ENCODE measurements at regions not wholly inside any gene's neighbourhood (a gene's known extent, or its start where the extent isn't known, plus 50 kb on each side); places are given as distances from the start of the nearest gene placed in this dataset.
A peak's percentile ranks its signal among the peaks of the same experiment; 100 is the strongest.

DNA sequence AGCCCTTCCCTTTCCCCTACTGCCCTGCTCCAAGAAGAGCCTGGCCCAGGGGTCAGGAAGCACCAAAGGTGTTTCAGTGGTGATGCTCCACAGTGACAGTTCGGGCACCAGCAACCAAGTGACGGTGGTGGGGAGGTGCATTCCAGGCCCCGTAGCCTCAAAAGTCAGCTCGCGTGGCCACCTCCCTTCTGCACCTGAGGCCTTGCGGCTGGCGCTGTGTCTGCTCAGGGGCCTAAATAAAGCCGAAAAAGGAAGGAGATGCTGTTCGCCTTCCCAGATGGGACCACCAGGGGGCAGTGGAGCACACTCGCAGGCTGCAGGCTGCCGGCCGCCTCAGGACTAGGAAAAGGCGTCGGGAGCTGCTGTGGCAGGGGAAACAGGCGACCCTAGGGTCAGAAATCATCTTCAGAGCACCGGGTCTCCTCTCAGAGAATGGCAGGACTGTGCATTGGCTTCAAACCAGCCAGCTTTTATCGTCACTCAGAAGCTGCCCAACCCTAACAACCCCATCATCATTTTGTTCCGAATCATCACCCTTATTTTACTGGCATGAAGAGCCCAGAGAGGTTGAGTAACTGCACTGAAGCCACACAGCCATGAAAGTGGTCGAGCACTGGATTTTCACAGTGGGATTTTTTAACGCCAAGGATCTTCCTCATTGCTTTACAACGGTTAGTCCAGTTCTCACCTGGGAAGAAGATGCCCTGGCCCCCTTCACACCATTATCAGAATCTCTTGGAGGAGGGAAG is 213.0 kb upstream of the CELF4 start:
- peak; percentile 8 for DNase-seq

- no peak for DNase-seq
Measured at GRCh38 chr18:37769826-37770225, 204.2 kb upstream of the CELF4 start.

- DNase-seq = no peak
Measured at GRCh38 chr18:37764541-37765288, 199.1 kb upstream of the CELF4 start.

DNA sequence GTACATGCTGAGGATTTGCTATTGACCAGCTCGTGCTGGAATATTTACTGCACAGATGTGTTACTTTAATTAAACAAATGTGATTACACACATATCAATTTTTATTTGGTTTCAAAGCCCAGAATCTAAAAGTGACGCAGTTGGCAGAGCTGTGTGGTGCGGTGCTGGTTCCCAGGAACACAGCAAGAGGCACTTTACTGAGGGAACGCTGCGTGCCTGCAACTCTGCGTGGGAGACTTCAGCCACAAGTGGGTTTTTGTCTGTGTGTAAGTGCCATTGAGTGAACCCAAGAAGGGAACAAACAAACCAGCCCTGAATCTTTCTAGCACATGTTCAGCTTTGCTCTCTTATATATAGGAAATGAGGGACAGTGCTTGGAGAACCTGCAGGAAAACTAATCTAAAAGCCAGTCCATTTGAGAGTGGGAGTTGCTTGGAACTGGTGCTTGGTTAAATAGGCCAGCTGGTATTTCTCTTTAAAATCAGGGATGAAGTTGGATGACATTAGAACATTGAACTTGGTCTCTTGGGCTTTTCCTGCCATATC is 196.6 kb upstream of the CELF4 start:
- no peak for DNase-seq

- DNase-seq = no peak
Measured at GRCh38 chr18:37754141-37754540, 188.5 kb upstream of the CELF4 start.

GRCh38 chr18:37742436-37742835 is 176.8 kb upstream of the CELF4 start:
- DNase-seq = no peak

DNA sequence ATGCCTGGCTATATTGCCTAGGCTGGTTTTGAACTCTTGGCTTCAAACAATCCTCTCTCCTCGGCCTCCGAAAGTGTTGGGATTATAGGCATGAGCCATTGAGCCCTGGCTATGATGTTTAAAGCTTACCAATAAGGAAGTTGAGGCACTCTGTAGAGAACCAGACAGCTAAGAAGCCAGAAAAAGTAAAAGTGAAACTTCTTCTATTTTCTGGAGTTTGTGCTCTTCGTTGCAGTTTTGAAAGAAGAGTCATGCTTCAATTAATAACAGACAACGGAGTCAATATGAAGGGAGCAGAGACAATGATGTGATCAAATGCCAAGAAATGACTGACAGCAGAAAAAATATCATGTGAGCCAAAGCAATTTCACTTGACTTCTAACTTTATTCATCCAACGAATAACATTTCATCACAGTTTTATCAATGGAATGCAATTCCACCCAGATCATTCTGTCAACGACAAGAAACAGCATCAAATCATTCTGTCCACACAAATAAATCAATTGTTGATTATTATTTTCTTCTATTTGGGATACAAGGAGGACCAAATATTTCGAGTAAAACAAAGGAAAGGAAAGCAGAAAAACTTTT is 175.5 kb upstream of the CELF4 start:
- no peak for DNase-seq

DNA sequence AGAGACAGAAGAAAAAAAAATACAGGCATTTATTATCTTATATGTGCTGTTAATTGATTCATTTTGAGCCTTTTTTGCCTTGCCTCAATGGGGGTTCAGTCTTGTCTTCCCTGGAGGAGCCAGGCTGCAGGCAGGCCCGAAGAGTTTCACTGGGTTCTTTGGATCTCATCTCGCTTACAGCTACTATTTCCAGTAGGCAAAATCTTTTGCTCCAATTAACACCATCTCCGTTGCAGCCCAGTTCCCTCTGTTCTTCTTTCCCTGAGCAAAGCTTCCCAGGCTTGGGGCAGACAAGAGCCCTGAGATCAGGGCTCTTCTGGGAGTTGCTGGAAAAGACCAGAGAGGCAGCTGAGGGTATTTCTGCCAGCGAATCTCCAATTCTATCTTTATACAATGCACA is 168.8 kb upstream of the CELF4 start:
- no peak for DNase-seq

- no peak for DNase-seq
Measured at GRCh38 chr18:37729716-37730115, 164.1 kb upstream of the CELF4 start.

- no peak for DNase-seq
Measured at GRCh38 chr18:37724206-37724605, 158.6 kb upstream of the CELF4 start.

DNA sequence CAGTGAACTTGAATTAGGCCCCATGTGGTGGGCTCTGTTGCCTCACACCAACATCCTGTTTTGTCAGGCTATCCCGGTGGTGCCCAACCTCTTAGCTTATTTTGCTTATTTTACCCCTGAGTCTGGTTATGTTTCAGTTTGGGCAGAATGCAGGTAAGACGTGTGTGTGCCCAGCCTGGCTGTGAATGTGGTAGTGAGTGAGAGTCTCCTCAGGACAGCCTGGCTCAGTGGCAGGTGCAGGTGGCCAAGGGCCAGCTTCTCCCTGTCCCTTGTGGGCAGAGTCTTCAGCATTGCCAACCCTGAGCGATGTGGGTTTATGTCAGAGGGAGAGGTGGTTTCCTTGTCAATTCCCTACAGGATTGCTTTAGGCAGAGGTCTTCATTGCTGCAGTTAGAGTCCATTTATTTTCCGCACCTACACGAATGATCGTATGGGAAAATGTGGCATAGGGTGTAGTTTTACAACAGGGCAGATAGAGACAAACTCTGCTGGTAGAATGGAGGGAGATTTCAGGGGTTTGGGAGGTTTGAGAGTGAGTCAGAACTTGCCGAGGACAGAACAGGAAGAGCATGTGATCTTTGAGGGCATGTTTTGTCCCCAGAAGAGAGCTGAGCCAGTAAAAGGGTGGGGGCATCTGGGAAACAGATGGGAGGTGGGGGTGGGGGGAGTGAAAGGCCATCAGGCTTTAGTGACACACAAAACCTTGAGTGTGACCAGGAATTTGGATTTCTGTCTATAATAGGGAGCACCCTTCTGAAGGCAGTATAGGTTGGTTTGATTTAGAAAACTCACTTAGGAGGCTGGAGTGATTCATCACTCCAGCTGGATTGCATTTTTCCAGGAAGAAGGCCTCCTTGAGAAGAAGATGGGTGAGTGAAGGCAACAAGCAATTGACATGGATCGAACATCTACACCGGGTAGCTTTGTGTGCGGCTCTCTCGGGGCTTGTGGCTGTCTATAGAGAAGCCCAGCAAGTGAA is 156.2 kb upstream of the CELF4 start:
- no peak for DNase-seq

- no peak for DNase-seq
Measured at GRCh38 chr18:37720663-37721062, 155.1 kb upstream of the CELF4 start.

DNA sequence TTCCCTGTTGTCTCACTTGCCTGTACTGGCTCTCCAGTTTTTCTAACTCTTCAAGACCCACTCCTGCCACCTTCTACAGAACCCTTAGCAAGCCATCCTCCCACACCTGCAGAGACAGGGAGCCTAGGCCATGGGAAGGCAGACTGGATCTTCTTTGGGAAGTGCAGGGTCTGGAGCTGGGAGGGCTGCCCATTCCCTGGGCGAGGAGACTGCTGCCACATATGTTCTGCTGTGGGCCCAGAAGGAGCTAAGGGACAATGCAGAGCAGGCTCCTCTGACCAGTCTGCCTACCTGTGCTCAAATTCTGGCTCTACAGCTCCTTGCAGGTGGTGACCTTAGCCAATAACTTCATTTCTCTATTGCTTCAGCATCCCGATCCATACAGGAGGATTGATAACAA is 152.1 kb upstream of the CELF4 start:
- no peak for DNase-seq

DNA sequence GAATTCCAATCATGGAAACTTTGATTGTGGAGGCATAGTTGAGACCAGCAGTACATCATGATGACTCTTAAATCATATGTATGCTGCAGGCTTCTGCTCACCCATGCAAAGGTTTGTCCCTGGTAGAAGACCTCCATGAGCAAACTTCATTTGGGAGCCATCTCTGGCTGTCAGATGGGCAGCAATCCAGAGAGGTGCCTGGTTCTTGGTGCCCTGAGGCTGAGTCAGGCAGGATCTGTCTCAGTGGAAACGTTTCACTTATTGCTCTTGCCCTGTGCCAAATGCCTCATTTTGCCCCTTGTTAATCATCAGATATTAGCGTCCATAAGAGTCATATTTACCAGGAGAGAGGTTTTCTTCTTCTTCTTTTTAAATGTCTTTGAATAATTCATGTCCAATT is 151.5 kb upstream of the CELF4 start:
- DNase-seq = no peak

DNA sequence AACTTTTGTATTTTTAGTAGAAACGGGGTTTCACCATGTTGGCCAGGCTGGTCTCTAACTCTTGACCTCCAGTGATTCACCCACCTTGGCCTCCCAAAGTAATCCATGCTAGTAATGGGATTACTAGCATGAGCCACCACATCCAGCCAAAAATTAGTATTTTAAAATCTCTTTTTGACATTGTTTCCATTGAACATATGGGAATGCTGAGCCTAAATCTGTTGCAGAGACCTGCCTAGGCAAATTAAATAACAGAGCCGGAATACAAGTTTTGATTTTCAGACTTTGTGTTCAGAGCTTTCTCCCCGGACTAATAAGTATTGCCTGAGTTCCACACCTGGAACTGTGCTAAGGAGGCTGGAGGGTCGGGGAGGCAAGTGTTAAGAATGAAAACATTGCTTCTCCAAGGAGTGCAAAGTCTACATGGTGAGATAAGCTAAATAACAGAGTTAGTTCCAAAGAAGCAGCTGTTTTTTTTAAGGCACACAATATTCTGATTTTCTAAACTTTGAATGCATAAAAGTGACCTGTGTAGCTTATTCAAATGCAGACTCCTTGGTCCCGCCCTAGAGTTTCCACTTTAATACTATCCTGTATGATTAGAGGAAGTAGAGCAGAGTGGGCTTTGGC is 150.6 kb upstream of the CELF4 start:
- DNase-seq = no peak

DNA sequence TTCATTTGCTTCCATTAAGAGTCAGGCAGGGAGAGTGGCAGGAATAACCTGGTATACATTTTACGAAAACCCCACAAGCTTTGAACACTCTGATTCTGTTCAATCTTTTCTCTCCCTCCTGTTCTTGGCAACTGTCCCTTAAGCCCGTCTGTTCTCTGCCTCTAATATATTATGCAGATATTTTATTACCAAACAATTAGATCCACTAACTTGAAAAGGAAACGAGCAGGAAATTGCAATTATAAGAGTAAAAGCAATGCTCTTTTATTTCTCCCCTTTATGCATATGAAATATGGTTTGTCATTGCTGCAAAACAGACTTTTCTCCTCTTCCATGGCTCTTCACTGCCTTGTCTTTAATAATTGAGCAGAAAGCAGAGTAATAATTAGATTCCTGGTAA is 149.1 kb upstream of the CELF4 start:
- DNase-seq = no peak

- peak; percentile 34 for DNase-seq
Measured at GRCh38 chr18:37712776-37713175, 147.2 kb upstream of the CELF4 start.

DNA sequence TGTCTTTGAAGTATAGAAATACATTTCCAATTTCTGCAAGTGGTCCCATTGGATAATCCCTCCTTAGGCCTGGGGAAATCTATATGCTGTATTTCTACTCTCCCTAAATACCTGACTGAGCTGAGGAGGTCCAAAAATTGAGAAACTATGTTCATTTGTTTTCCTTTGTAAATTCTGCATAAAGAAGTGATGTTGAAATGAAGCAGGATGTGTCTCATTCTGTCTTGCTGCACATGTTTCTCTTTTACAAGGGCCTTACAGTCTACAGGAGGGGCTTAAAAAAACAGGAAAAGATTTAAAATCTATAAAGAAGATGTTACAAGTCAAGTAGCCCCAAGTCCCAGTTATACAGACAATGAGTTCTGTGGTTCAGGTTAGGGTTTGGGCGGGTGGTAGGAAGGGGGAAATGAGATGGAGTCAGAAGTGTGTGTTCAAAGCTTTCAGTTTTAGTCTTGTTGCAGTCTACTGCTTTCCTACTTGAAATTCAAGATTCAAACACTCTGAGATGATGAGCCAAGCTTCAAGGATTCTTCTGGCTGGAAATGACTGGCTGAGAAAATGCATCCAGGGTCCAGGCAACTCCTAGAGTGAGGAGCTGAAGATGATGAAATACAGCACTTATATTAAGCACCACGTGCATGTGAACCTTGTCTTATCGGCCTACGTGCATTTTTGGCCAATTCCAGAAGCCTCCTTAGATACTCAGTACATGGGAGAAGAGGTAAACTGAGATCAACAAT is 146.3 kb upstream of the CELF4 start:
- DNase-seq = no peak

- no peak for DNase-seq
Measured at GRCh38 chr18:37710726-37711125, 145.1 kb upstream of the CELF4 start.

- no peak for DNase-seq
Measured at GRCh38 chr18:37709740-37710139, 144.1 kb upstream of the CELF4 start.

DNA sequence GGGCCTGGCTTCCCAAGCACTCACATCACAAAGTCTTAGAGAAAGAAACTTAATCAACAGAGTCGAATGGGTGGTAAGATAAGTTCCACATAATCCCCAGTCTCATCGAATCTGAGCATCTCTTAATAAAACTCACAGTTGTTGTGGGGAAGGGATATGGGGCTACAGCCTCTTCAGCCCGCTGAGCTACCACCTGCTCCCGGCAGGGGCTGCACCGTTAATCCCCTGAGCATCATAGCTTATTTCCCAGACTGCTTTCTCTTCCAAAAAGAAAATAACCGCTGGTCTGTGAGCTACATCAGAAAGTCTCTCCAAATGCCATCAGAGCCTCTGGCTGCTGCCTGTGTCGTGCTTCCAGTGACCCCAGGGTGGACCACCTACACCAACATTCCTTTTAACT is 139.4 kb upstream of the CELF4 start:
- DNase-seq = no peak
